ENCODE measurements at regions not wholly inside any gene's neighbourhood (a gene's known extent, or its start where the extent isn't known, plus 50 kb on each side); places are given as distances from the start of the nearest gene placed in this dataset.
"Not testable (repeated sequence)": the region's sequence is repeated elsewhere in the genome, so short reads cannot be mapped to it uniquely, and the experiment has no call there.

DNA sequence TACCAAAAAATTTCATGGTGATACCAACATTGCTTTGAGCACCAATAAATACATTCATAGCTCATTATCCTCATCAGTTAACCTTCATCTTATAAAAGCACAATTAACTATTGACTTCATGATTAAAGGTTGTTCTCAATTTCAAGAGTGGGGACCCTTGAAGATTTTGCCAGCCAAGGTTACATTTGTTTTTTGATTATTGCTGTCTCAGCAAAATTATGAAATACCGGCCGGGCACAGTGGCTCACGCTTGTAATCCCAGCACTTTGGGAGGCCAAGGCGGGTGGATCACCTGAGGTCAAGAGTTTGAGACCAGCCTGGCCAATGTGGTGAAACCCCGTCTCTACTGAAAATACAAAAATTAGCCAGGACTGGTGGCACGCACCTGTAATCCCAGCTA, 96.1 kb upstream of the SLC7A11 start:
- not testable (repeated sequence) for H3K27ac Mint-ChIP-seq (ENCODE audit: low read depth); H3K4me3 Mint-ChIP-seq; H3K36me3 Mint-ChIP-seq (ENCODE audit: insufficient read depth); ATAC-seq (replicated peaks; ENCODE audit: extremely low read depth, poor library complexity, severe bottlenecking); H3K4me1 Mint-ChIP-seq; H3K9me3 Mint-ChIP-seq; DNase-seq (ENCODE audit: low spot score in 2 of 2); H3K27me3 Mint-ChIP-seq

DNA sequence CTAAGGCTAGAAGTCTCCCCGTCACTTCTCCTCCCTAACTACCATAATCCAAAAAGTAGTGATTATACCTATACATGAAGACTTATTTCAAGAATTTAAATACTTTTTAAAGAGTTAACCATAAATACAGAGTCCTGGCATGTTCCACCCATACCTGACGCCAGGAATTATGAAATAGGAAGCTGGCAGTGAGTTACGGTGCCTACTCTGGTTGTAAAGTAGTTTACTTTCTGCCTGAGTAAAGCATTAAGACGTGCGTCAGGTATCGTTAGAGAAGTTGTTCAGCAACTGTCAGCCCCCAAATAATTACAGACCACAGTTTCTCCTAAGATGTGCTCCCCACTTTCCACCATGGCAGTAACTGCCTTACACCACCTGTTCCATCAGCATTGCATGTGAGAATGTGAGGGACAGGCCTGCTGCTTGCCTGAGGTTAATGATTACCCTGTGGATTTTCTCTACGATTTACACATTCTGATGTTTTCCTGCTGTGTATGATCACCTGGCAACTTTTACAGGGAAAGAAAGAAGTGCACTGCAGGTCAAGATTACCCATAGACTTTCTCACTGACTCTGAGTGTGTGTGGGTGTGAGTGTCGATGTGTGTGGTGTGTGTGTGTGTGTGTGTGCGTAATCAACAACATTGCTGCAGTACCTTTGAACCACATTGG, 92.3 kb upstream of the SLC7A11 start:
- Mint-ChIP-seq H3K27ac (ENCODE audit: low read depth) (no peak overlapping the region), H3K36me3 (ENCODE audit: insufficient read depth) (no peaks in the 10 kb centered on the region), H3K27me3 (no peaks in the 10 kb centered on the region), H3K4me1 (no peaks in the 10 kb centered on the region), H3K4me3 (no peak overlapping the region), H3K9me3 (peaks cover 7% of the 10 kb centered on the region)
- ATAC-seq (replicated peaks; ENCODE audit: extremely low read depth, poor library complexity, severe bottlenecking) (no peak), DNase-seq (ENCODE audit: low spot score in 2 of 2) (no peak)

DNA sequence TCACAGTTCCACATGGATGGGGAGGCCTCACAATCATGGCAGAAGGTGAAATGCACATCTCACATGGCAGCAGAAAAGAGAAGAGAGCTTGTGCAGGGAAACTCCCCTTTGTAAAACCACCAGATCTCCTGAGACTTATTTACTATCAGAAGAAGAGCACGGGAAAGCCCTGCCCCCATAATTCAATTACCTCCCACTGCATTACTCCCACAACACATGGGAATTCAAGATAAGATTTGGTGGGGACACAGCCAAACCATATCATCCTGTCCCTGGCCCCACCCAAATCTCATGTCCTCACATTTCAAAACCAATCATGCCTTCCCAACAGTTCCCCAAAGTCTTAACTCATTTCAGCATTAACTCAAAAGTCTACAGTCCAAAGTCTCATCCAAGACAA, 90.3 kb upstream of the SLC7A11 start:
- H3K27ac Mint-ChIP-seq (ENCODE audit: low read depth); H3K4me3 Mint-ChIP-seq; H3K36me3 Mint-ChIP-seq (ENCODE audit: insufficient read depth); ATAC-seq (replicated peaks; ENCODE audit: extremely low read depth, poor library complexity, severe bottlenecking); H3K4me1 Mint-ChIP-seq; H3K27me3 Mint-ChIP-seq; DNase-seq (ENCODE audit: low spot score in 2 of 2): not testable (repeated sequence)
- peaks cover 13% of the 10 kb centered on the region for H3K9me3 Mint-ChIP-seq

DNA sequence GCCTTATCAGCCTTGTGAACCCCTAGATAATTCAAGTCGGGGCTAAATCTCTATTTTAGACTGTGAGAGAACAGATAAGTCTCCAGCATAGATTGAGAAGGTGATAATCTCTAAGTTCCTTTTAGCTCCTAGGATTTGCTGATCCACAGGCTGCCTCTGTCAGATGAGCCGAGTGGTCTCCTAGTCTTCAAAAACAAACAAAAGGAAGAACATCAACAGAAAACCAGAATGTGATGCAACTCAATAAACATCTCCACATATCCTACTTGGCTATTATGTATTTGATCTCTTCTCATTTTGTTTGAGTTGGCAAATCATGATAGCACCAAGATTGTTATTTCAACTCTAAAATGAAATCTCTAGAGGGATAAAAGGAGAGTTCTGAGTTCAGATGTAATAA, 88.4 kb upstream of the SLC7A11 start:
- ATAC-seq (replicated peaks; ENCODE audit: extremely low read depth, poor library complexity, severe bottlenecking) (no peak), DNase-seq (ENCODE audit: low spot score in 2 of 2) (no peak)
- H3K4me3 Mint-ChIP-seq = no peak overlapping the region
- no peaks in the 10 kb centered on the region for H3K36me3 Mint-ChIP-seq (ENCODE audit: insufficient read depth)
- peaks cover 13% of the 10 kb centered on the region for H3K9me3 Mint-ChIP-seq
- no peaks in the 10 kb centered on the region for H3K27me3 Mint-ChIP-seq
- H3K27ac Mint-ChIP-seq (ENCODE audit: low read depth) = no peak overlapping the region
- no peaks in the 10 kb centered on the region for H3K4me1 Mint-ChIP-seq

DNA sequence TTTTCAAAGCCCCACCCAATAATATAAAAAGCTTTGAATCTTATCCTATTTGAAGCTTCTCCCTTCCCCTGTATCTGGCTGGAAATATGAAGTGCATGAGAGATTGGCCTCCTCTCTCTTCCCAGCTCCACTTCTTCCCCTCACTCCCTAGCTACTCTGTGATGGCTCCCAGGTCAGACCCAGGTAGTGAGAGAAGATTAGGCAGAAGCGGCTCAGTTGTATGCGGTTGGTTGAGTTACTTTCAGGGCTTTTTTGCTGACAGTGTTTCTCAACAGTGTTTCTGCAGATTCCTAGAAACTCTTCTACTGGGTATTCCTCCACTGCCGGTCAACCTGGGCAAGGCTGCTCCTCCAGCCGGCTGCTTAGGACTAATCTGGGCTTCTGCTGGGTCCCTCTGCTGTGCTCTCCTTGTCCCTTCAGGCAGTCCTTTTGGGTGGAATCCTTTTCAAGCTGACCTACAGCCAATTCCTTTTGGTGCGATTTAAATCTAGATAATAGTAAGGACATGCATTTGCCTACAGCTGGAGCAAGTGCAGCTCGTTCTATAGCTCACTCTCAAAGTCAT, 87.4 kb upstream of the SLC7A11 start:
- peaks cover 13% of the 10 kb centered on the region for H3K9me3 Mint-ChIP-seq
- ATAC-seq (replicated peaks; ENCODE audit: extremely low read depth, poor library complexity, severe bottlenecking) (no peak), DNase-seq (ENCODE audit: low spot score in 2 of 2) (no peak)
- H3K4me3 Mint-ChIP-seq = no peak overlapping the region
- H3K36me3 Mint-ChIP-seq (ENCODE audit: insufficient read depth) = no peaks in the 10 kb centered on the region
- H3K27me3 Mint-ChIP-seq = no peaks in the 10 kb centered on the region
- H3K27ac Mint-ChIP-seq (ENCODE audit: low read depth) = no peak overlapping the region
- H3K4me1 Mint-ChIP-seq = no peaks in the 10 kb centered on the region

DNA sequence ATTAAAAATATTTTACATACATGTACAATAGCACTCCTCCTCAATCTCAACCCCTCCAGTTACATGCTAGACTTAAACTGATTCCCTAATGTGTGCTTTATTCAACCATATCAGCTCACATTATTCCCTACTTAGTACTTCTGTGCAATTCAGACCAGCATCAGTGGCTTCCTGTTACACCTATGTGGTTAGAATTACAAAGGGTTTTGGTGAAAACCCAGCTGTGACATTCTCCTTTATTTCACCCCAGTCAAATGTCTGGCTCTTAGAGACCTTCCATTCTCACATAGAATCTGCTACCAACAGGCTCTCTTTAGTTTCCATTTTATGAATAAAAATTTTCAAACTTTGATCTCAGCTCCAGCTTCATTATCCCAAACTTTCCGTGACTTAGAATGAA, 85.2 kb upstream of the SLC7A11 start:
- ATAC-seq (replicated peaks; ENCODE audit: extremely low read depth, poor library complexity, severe bottlenecking) = no peak
- no peaks in the 10 kb centered on the region for H3K36me3 Mint-ChIP-seq (ENCODE audit: insufficient read depth)
- peaks cover 9% of the 10 kb centered on the region for H3K9me3 Mint-ChIP-seq
- H3K4me1 Mint-ChIP-seq = no peaks in the 10 kb centered on the region
- no peak overlapping the region for H3K4me3 Mint-ChIP-seq
- no peaks in the 10 kb centered on the region for H3K27me3 Mint-ChIP-seq
- no peak for DNase-seq (ENCODE audit: low spot score in 2 of 2)
- no peak overlapping the region for H3K27ac Mint-ChIP-seq (ENCODE audit: low read depth)

DNA sequence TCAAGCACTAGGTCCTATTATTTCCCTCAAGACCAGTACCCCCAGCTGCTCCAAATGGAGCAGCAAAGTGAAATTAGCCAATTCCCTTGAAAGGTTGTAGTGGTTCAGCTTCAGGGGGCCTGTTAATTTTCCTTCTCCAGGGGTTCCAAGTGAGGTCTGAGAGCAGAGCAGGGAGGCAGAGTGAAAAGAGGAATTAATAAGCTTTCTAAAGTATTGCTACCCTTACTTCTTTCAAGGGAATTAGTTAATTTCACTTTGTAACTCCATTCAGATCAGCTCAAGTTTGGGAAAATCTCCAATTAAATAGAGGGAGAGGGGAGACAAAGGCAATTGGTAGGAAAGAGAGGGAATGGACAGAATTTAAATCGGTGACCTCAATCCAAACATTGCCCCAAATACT, 78.7 kb upstream of the SLC7A11 start:
- H3K4me1 Mint-ChIP-seq = no peaks in the 10 kb centered on the region
- DNase-seq (ENCODE audit: low spot score in 2 of 2) (no peak), ATAC-seq (replicated peaks; ENCODE audit: extremely low read depth, poor library complexity, severe bottlenecking) (no peak)
- H3K27ac Mint-ChIP-seq (ENCODE audit: low read depth) = no peak overlapping the region
- no peak overlapping the region for H3K4me3 Mint-ChIP-seq
- H3K36me3 Mint-ChIP-seq (ENCODE audit: insufficient read depth) = no peaks in the 10 kb centered on the region
- H3K9me3 Mint-ChIP-seq = peaks cover 4% of the 10 kb centered on the region
- no peaks in the 10 kb centered on the region for H3K27me3 Mint-ChIP-seq

DNA sequence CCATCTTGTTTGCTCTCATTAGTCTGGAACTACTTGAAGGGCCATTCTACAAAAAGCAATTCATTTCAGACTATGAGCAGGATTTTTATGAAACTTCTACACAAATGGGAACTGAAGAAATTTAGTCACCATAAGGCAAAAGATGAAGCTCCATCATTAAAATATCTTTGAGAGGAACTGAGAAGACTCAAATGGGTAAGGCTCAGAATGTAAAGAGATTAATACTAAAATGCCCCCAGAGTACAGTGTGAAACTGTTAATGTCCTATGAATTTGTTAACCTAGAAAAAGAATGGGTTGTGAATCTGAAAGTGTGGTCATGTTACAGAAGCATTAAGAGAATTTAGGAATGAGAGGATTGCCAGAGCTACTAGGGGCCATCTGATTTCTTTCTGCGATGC, 77.9 kb upstream of the SLC7A11 start:
- Mint-ChIP-seq H3K36me3 (ENCODE audit: insufficient read depth) (no peaks in the 10 kb centered on the region), H3K9me3 (peaks cover 4% of the 10 kb centered on the region), H3K4me1 (no peaks in the 10 kb centered on the region), H3K4me3 (no peak overlapping the region), H3K27ac (ENCODE audit: low read depth) (no peak overlapping the region), H3K27me3 (no peaks in the 10 kb centered on the region)
- no peak for ATAC-seq (replicated peaks; ENCODE audit: extremely low read depth, poor library complexity, severe bottlenecking)
- DNase-seq (ENCODE audit: low spot score in 2 of 2) = no peak

DNA sequence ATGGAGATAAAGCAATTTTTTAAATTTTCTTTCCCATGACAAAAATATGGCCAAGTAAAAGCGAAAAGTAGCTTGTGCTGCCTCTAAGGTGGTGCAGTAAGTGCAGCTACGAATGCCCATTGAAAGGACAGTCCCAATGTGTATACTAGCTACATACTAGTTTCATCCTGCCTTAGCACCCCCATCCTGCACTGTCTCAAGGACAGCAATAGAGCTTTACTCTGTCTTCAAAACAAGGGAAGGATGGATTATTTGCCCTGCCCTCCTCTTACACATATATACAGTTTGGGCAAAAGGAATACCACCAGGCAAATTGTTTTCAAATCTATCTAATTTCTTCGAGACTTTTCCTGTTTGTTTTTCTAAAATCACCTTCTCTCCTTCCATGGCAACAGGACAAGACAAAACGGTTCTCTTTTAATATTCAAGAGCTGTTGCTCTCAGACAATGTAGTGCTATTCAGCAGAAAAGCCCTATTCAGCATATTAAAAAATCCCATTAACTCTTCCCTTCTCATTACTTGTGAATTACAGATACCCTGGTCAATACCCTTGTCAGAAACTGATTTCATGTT, 75.1 kb upstream of the SLC7A11 start:
- Mint-ChIP-seq H3K27ac (ENCODE audit: low read depth) (no peak overlapping the region), H3K4me3 (no peak overlapping the region), H3K4me1 (no peaks in the 10 kb centered on the region), H3K9me3 (peaks cover 10% of the 10 kb centered on the region), H3K27me3 (no peaks in the 10 kb centered on the region), H3K36me3 (ENCODE audit: insufficient read depth) (no peaks in the 10 kb centered on the region)
- ATAC-seq (replicated peaks; ENCODE audit: extremely low read depth, poor library complexity, severe bottlenecking) = no peak
- DNase-seq (ENCODE audit: low spot score in 2 of 2) = no peak

DNA sequence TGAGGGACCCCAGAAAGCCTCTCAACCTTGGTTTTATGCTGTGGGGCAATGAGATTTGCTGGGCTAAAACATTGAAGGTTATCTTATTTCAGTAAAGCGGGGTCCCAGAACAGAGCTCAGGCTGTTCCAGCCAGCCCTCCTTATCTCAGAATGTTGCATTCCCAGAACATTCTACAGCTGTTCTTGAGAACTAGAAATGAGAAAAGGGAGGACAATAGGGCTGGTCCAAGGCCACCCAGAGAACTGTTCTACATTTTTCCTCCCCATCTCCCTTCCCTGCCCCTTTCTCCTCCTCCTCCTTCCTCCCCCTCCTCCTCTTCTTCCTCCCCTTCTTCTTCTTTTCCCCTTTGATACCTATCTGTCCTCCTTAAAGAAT, 70.4 kb upstream of the SLC7A11 start:
- H3K27ac Mint-ChIP-seq (ENCODE audit: low read depth) = no peak overlapping the region
- no peak overlapping the region for H3K4me3 Mint-ChIP-seq
- no peaks in the 10 kb centered on the region for H3K4me1 Mint-ChIP-seq
- ATAC-seq (replicated peaks; ENCODE audit: extremely low read depth, poor library complexity, severe bottlenecking) = no peak
- H3K9me3 Mint-ChIP-seq = peaks cover 9% of the 10 kb centered on the region
- no peaks in the 10 kb centered on the region for H3K36me3 Mint-ChIP-seq (ENCODE audit: insufficient read depth)
- DNase-seq (ENCODE audit: low spot score in 2 of 2) = no peak
- no peaks in the 10 kb centered on the region for H3K27me3 Mint-ChIP-seq

DNA sequence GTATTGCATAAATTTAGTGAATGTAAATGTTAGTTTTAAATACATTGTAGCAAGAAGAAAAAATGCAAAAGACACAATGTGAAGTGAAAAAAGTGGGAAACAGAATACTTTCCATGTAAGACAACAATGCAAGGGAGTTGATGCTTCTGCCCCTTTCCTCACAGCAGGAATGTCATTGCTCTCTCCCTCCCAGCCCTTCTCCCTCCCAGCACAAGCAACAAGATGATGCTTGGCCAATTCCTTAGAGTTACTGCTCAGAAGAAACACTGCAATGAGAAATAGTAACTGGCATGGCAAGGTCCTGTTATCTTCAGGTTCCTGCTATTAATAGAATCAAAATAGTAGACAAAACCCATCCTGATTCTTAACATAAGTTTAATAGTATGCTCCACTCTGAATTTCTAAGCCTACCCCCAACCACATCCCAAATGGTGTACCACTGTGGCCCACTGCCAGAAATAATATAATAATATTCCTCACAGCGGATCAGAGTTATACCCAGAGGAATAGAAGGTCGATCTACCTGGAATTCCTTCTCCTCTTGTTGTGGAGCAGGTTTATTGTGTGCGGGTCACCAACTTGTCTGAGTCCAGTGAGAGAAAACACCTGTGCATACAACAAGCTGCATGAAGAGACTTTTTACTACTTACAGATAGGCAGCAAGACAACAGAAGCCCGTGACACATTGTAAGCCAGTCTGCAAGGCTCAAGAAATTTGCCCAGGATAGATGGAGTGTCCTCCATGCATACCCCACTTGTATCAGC, 69.8 kb upstream of the SLC7A11 start:
- no peaks in the 10 kb centered on the region for H3K4me1 Mint-ChIP-seq
- H3K9me3 Mint-ChIP-seq = peaks cover 12% of the 10 kb centered on the region
- no peak overlapping the region for H3K4me3 Mint-ChIP-seq
- no peak for ATAC-seq (replicated peaks; ENCODE audit: extremely low read depth, poor library complexity, severe bottlenecking)
- no peaks in the 10 kb centered on the region for H3K36me3 Mint-ChIP-seq (ENCODE audit: insufficient read depth)
- H3K27ac Mint-ChIP-seq (ENCODE audit: low read depth) = no peak overlapping the region
- H3K27me3 Mint-ChIP-seq = no peaks in the 10 kb centered on the region
- no peak for DNase-seq (ENCODE audit: low spot score in 2 of 2)

DNA sequence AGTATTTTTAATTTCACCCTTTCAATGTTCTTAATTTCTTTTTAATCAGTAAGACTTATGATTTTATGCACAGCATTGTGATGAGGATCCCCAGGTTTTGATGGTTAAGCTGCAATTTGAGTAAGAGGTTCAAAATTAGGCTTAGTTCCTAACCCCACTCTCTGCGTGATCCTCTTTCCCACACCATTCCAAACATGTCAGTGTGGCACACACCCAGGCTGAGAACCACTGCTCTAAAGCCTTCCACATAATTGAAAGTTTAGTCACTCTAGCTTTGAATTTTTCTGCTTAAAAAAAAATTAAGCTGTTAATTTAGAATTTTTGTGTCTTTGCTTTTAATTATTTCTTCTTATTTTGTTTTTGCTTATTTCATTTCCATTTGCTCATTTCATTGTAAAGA, 68.8 kb upstream of the SLC7A11 start:
- H3K4me1 Mint-ChIP-seq = no peaks in the 10 kb centered on the region
- no peak overlapping the region for H3K27ac Mint-ChIP-seq (ENCODE audit: low read depth)
- DNase-seq (ENCODE audit: low spot score in 2 of 2) (no peak), ATAC-seq (replicated peaks; ENCODE audit: extremely low read depth, poor library complexity, severe bottlenecking) (no peak)
- H3K36me3 Mint-ChIP-seq (ENCODE audit: insufficient read depth) = no peaks in the 10 kb centered on the region
- peaks cover 12% of the 10 kb centered on the region for H3K9me3 Mint-ChIP-seq
- H3K27me3 Mint-ChIP-seq = no peaks in the 10 kb centered on the region
- H3K4me3 Mint-ChIP-seq = no peak overlapping the region

DNA sequence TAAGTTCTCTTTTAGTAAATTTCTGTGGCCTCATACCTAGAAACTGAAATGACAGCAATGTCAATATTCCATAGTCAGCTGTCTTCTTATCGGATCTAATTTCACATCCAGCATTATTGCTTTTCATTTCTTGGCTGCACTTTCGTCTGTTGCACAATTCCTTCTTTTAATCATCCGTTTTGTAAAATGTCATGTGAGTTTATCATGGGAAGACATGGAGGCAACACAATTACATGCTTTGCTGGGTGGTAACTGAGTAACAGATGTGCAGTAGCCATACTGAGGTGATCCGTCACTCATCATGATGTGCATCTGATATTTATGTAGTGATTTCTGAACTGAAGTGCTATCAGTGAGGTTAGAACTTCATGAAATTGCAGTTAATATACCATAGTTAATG, 68.3 kb upstream of the SLC7A11 start:
- Mint-ChIP-seq H3K36me3 (ENCODE audit: insufficient read depth) (no peaks in the 10 kb centered on the region), H3K27ac (ENCODE audit: low read depth) (no peak overlapping the region), H3K9me3 (peaks cover 12% of the 10 kb centered on the region), H3K4me3 (no peak overlapping the region), H3K4me1 (no peaks in the 10 kb centered on the region), H3K27me3 (no peaks in the 10 kb centered on the region)
- ATAC-seq (replicated peaks; ENCODE audit: extremely low read depth, poor library complexity, severe bottlenecking) (no peak), DNase-seq (ENCODE audit: low spot score in 2 of 2) (no peak)
